GM12873 (cell line): ENCODE measurements at regions not wholly inside any gene's neighbourhood (a gene's known extent, or its start where the extent isn't known, plus 50 kb on each side); places are given as distances from the start of the nearest gene placed in this dataset.

ENCODE experiments used
- CTCF ChIP-seq: IDR thresholded peaks from 2 replicates; pipeline ENCODE4 v1.5.1; 2012; ENCODE audit warnings: low read depth, mild to moderate bottlenecking, moderate library complexity, low read length, control low read depth; ENCODE audit not compliant: insufficient read depth; ENCODE audit errors: missing control alignments

GRCh38 chr2:11073776-11074175 is 81.5 kb upstream of the SLC66A3 start:
- TF ChIP-seq CTCF, result no peak

- TF ChIP-seq CTCF, result no peak
These were observed 80.9 kb upstream of the SLC66A3 start for GRCh38 chr2:11074246-11074820.

DNA sequence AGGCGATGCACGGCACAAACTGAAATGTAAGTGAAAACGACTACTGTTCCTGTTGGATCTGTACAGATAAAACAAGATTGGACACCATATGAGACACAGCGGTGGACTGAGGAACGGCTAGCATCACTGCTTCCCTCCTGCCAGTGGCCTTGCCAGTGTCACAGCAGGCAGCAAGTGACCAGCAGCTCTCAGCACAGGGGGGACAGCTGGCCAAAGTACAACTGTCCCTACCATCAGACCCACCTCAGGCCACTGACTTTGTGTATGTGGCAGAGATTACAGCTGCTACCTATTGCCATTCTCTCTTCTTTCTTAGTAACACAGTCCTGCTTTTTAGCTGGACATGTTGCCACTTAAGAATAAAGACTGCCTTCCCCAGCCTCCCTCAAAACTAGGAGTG is 80.0 kb upstream of the SLC66A3 start:
- TF ChIP-seq CTCF, result no peak

DNA sequence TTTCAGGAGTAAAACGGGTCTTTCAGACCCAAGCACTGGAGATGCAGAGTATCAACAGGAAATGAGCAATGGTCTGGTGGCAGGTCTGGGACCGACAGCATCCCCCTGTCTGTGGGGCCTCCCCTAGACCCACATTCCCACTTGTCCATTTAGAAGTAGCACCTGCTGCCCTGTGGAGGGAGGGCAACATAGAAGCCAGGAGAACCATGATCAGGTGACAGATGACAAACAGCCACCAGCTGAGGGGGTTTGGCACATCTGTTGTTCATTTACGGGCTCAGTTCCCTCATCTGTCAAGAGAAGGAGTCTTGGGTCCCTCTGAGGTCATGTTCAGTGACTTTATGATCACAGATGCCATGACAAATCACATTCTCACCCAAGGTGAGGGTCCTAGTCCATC is 77.9 kb upstream of the SLC66A3 start:
- TF ChIP-seq CTCF, result no peak

- TF ChIP-seq CTCF, result no peak
These were observed 76.0 kb upstream of the SLC66A3 start for GRCh38 chr2:11079136-11079824.

DNA sequence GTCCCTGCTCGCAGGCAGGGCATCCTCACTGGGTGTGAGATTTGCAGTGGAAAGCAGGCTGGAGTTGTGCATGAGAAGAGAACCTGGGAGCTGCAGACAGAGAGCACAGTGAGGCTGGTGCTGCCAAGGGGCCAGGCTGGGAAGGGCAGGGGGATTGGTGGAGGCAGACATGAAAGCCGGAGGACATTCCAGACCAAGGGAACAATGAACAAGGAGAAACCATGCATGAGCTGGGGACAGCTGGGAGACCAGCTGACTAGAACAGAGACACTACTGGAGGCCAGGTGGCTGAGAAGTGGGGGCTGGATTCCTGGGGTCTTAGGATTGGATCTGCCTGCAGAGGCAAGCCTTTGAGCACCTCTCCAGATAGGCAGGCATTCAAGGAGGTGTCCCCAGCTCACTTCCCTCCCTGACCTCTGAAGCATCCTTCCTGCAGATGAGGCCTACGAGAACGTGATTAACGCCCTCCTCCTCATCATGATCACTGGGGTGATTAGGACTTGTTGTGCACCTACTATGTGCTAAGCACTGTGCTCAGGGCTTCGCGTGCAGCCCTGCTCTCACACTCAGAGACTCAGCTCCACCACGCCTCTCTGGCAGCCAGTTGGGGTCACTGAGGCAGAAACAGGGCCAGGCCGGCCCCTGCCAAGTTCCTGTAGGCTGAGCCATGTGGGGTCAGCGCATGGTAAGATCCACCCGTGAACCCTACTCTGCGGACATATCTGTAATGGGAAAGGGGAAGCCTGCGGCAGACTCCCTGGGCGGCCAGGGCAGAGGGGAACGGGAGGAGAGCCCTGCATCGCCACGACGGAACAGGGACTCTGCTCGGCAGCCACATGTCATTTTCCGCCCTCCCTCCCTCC is 74.8 kb upstream of the SLC66A3 start:
- no peak for TF ChIP-seq CTCF

GRCh38 chr2:11082880-11083279 is 72.4 kb upstream of the SLC66A3 start:
- TF ChIP-seq CTCF, result no peak
